ENCODE measurements at regions not wholly inside any gene's neighbourhood (a gene's known extent, or its start where the extent isn't known, plus 50 kb on each side); places are given as distances from the start of the nearest gene placed in this dataset.

DNA sequence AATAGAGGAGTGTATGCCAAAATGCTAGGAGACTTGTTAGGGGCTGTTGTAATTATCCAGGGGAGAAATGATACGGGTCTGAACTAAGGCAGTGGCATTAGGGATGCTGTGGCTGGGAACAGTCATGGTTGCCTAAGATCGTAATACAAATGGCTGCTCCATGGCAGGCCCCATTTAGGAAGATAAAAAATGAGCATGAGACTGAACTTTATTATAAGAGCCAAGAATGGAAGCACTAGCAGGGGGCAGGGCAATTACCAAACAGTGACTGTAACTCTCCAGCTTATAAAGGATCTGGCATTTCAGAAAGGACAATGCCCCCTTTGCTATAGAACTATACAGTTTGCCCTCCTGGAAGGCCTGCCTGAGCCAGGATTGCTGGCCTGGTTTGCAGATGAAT is 503.3 kb upstream of the CDH5 start:
- TF ChIP-seq POLR2AphosphoS5 (IDR thresholded peaks at IDR 0.05; ENCODE audit: borderline replicate concordance, low read depth, low read length): no peak
- no peak for TF ChIP-seq EZH2 (IDR thresholded peaks at IDR 0.05)
